ENCODE measurements at regions not wholly inside any gene's neighbourhood (a gene's known extent, or its start where the extent isn't known, plus 50 kb on each side); places are given as distances from the start of the nearest gene placed in this dataset.

- no peak for TF ChIP-seq GATA2 (IDR thresholded peaks at IDR 0.05; ENCODE audit: low read depth, low read length)
- no peak for TF ChIP-seq GATA3 (IDR thresholded peaks at IDR 0.05; ENCODE audit: low read depth, low read length)
These were observed 165.6 kb upstream of the LINGO1 start for GRCh38 chr15:77798151-77798835.
